Neural progenitor cell (in vitro differentiated cells): ENCODE measurements at regions not wholly inside any gene's neighbourhood (a gene's known extent, or its start where the extent isn't known, plus 50 kb on each side); places are given as distances from the start of the nearest gene placed in this dataset.

ENCODE experiments used
- CTCF ChIP-seq: fragments of 200-600 bp; sonication (generic); IDR thresholded peaks from 2 replicates; pipeline ENCODE4 v1.5.1; 2017; ENCODE audit warnings: antibody characterized with exemption, mild to moderate bottlenecking
- EZH2 ChIP-seq: fragments of 200-600 bp; sonication (generic); IDR thresholded peaks from 2 replicates; pipeline ENCODE4 v1.6.1; 2017; ENCODE audit warnings: antibody characterized with exemption, mild to moderate bottlenecking, moderate library complexity
- EZH2phosphoT487 ChIP-seq: fragments of 200-600 bp; sonication (generic); IDR thresholded peaks from 2 replicates; pipeline ENCODE4 v1.6.1; 2017; ENCODE audit warnings: antibody characterized with exemption

- TF ChIP-seq CTCF (no peak), EZH2 (no peak), EZH2phosphoT487 (no peak)
These were observed 172.7 kb upstream of the CCL2 start for GRCh38 chr17:34082404-34082803.
